ENCODE measurements at regions not wholly inside any gene's neighbourhood (a gene's known extent, or its start where the extent isn't known, plus 50 kb on each side); places are given as distances from the start of the nearest gene placed in this dataset.
A peak's percentile ranks its signal among the peaks of the same experiment; 100 is the strongest.
"Not testable (repeated sequence)": the region's sequence is repeated elsewhere in the genome, so short reads cannot be mapped to it uniquely, and the experiment has no call there.

DNA sequence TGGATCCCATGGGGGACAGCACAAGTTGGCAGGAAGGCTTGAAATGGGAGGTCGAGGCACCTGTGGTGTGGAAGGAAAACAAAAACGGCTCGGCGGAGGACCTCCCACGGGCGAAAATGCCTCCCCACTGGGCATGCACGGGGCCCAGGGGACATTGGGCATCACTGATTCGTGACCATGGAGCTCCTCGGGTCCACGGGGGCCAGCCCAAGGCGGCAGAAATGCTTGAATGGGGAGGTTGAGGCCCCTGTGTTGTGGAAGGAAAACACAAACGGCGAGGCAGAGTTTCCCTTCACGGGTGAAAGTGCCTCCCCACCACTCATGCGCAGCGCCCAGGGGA is 376.0 kb downstream of the ALG10 start:
- DNase-seq: peak; percentile 21

DNA sequence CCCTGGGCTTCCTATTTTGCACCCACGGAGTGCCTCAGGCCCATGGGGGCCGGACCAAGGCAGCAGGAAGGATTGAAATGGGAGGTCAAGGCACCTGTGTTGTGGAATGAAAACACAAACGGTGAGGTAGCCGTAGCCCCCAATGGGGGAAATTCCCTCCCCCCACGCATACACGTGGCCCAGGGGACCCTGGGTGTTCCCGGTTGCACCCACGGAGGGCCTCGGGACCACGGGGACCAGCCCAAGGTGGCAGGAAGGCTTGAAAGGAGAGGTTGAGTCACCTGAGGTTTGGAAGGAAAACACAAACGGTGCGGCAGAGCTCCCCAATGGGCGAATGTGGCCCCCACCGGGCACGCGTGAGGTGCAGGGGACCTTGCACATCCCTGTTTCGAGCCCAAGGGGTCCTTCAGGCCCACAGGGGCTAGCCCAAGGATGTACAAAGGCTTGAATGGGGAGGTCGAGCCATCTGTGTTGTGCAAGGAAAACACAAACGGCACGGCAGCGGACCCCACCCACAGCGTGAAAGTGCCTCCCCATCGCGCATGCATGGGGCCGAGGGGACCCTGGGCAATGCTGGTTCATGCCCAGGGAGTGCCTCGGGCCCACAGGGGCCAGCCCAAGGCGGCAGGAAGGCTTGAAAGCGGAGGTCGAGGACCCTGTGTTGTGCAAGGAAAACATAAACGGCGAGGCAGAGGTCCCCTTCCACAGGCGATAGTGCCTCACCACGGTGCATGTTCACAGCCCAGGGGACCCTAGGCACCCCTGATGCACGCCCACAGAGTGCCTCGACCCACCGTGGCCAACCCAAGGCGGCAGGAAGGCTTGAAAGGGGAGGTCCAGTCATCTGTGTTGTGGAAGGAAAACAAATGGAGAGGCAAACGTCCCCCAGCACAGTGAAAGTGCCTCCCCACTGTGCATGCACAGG is 376.7 kb downstream of the ALG10 start:
- peak; percentile 16 for DNase-seq

DNA sequence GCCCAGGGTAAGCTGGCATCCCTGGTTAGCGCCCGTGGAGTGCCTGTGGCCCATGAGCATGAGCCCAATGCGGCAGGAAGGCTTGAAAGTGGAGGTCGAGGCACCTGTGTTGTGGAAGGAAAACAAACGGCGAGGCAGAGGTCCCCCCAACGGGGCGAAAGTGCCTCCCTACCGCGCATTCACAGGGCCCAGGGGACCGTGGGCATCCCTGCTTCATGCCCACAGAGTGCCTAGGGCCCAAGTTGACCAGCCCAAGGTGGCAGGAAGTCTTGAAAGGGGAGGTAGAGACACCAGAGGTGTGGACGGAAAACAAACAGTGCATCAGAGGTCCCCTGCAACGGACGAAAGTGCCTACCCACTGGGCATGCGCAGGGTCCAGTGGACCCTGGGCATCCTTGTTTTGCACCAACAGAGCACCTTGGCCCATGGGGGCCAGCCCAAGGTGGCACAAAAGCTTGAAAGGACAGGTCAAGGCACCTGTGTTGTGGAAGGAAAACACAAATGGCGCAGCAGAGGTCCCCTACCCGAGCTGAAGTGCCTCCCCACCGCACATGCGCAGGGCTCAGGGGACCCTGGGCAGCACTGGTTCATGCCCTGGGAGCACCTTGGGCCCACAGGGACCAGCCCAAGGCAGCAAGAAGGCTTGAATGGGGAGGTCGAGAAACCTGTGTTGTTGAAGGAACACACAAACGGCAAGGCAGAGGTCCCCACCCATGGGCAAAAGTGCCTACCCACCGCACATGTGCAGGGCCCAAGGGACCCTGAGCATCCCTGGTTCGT is 377.5 kb downstream of the ALG10 start:
- DNase-seq: peak; percentile 25

DNA sequence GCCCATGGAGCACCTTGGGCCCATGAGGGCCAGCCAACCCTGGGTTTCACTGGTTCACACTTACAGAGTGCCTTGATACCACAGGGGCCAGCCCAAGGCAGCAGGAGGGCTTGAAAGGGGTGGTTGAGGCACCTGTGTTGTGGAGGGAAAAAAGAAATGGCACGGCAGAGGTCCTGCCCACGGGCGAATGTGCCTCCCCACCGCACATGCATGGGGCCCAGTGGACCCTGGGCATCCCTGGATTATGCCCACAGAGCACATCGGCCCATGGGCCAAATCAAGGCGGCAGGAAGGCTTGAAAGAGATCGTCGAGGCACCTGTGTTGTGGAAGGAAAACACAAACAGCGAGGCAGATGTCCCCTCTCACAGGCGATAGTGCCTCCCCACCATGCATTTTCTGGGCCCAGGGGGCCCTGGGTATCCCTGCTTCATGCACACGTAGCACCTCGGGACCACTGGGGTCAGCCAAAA is 378.1 kb downstream of the ALG10 start:
- DNase-seq: peak; percentile 11

DNA sequence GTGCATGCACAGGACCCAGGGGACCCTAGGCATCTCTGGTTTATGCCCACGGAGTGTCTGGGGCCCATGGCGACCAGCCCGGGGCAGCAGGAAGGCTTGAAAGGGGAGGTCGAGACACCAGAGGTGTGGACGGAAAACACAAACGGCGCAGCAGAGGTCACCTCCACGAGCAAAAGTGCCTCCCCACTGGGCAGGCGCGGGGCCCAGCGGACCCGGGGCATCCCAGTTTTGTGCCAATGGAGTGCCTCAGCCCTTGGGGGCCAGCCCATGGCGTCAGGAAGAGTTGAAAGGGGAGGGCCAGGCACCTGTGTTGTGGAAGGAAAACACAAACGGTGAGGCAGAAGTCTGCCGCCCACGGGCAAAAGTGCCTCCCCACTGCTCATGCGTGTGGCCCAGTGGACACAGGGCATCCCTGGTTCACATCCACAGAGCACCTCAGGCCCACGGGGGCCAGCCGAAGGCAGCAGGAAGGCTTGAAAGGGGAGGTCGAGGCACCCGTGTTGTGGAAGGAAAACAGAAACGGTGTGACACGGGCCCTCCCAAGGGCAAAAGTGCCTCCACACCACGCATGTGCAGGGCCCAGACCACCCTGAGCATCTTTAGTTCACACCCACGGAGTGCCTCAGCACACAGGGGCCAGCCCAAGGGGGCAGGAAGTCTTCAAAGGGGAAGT is 378.8 kb downstream of the ALG10 start:
- DNase-seq: peak; percentile 22

DNA sequence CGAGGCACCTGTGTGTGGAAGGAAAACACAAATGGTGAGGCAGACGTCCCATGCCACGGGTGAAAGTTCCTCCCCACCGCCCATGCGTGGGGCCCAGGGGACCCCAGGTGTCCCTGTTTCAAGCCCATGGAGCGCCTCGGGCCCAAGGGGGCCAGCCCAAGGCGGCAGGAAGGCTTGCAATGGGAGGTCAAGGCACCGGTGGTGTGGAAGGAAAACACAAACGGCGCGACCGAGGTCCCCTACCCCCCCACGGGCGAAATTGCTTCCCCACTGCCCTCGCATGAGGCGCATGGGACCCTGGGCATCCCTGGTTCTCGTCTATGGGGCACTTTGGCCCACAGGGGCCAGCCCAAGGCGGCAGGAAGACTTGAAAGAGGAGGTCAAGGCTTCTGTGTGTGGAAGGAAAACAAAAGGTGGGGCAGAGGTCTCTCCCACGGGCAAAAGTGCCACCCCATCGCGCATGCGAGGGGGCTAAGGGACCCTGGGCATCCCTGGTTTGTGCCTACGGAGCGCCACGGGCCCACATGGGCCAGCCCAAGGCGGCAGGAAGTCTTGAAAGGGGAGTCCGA is 379.4 kb downstream of the ALG10 start:
- DNase-seq: peak; percentile 24

DNA sequence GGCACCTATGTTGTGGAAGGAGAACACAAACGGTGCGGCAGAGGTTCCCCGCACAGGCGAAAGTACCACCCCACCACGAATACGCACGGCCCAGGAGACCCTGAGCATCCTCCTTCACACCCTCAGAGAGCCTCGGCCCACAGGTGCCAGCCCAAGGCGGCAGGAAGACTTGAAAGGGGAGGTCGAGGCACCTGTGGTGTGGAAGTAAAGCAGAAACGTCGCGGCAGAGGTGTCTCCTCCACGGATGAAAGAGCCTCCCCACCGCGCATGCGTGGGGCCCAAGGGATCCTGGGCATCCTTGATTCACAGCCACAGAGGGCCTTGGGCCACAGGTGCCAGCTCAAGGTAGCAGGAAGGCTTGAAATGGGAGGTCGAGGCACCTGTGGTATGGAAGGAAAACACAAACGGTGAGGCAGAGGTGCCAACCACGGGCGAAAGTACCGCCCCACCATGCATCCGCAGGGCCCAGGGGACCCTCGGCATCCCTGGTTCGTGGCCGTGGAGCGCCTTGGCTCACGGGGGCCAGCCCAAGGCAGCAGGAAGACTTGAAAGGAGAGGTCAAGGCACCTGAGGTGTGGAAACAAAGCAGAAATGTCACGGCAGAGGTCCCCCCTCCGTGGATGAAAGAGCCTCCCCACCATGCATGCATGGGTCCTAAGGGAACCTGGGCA is 380.1 kb downstream of the ALG10 start:
- DNase-seq: peak; percentile 9

DNA sequence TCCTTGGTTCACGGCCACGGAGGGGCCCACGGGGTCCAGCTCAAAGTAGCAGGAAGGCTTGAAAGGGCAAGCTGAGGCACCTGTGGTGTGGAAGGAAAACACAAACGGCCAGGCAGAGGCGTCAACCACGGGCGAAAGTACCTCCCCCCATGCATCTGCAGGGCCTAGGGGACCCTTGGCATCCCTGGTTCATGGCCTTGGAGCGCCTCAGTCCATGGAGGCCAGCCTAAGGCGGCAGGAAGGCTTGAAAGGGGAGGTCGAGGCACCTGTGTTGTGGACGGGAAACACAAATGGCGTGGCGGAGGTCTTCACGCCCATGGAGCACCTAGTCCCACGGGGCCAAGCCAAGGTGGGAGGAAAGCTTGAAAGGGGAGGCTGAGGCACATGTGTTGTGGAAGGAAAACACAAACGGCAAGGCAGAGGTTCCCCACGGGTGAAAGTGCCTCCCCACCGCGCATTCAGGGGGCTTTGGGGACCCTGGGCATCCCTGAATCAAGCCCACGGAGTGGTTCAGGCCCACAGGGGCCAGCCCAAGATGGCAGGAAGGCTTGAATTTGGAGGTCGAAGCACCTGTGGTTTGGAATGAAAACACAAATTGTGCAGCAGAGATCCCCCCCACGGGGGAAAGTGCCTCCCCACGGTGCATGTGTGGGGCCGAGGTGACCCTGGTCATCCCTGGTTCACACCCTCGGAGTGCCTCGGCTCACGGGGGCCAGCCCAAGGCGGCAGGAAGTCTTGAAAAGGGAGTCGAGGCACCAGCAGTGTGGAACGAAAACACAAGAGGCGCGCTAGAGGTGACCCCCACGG is 380.8 kb downstream of the ALG10 start:
- DNase-seq: peak; percentile 25

DNA sequence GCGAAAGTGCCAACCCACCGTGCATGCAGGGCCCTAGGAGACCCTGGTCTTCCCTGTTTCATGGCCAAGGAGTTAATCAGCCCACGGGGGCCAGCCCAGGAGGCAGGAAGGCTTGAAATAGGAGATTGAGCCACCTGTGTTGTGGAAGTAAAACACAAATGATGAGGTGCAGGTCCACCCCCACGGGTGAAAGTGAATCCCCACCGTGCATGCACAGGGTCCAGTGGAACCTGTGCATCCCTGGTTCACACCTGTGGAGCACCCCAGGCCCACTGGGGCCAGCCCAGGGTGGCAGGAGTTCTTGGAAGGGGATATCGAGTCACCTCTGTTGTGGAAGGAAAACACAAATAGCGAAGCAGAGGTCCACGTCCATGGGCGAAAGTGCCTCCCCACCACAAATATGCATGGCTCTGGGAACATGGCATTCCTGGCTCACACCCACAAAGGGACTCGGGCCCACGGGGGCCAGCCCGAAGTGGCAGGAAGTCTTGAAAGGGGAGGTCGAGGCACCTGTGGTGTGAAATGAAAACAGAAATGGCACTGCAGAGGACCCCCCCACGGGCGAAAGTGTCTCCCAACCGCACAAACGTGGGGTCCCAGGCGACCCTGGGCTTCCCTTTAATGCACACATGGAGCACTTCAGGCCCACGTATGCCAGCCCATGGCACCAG is 381.5 kb downstream of the ALG10 start:
- no peak for DNase-seq

DNA sequence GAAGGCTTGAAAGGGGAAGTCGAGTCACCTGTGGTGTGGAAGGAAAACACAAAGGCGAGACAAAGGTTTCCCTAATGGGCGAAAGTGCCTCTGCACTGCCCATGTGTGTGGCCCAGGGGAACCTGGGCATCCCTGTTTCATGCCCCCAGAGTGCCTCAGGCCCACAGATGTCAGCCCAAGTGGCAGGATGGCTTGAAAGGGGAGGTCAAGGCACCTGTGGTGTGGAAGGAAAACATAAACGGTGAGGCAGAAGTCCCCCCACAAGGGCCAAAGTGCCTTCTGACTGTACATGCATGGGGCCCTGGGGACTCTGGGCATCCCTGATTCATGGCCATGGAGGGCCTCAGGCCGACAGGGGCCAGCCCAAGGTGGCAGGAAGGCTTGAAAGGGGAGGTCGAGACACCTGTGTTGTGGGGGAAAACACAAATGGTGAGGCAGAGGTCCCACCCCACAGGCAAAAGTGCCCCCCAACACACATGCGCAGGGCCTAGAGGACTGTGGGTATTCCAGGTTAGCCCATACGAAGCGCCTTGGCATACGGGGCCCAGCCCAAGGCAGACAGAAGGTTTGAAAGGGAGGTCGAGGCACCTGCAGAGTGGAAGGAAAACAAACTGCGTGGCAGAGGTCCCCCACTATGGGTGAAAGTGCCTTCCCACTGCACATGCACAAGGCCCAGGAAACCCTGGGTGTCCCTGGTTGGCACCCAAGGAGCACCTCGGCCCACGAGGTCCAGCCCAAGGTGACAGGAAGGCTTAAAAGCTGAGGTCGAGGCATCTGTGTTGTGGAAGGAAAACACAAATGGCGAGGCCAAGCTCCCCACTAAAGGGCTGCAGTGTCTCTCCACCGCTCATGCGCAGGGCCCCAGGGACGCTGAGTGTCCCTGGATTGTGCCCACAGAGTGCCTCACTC is 382.3 kb downstream of the ALG10 start:
- peak; percentile 23 for DNase-seq

DNA sequence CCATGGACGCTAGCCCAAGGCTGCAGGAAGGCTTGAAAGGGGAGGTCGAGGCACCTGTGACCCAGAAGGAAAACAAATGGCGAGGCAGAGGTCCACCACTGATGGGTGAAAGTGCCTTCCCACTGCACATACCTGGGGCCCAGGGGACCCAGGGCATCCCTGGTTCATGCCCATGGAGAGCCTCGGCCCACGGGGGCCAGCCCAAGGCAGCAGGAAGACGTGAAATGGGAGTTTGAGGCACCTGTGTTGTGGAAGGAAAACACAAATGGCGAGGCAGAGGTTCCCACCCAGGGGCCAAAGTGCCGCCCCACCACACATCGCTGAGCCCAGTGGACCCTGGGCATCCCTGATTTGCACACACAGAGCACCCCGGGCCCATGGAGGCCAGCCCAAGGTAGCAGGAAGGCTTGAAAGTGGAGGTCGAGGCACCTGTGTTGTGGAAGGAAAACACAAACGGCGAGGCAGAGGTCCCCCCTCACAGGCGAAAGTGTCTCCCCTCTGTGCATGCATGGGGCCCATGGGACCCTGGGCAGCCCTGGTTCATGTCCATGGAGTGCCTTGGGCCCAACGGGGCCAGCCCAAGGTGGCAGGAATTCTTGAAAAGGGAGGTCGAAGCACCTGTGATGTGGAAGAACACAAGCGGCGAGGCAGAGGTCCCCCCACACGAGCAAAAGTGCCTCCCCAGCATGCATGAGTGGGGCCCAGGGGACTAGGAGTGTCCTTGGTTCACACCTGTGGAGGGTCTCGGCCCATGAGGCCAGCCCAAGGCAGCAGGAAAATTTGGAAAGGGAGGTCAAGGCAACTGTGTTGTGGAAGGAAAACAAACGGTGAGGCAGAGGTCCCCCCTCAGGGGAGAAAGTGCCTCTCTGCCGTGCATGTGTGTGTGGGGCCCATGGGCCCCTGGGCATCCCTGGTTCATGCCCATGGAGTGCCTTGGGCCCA is 383.3 kb downstream of the ALG10 start:
- peak; percentile 6 for DNase-seq

DNA sequence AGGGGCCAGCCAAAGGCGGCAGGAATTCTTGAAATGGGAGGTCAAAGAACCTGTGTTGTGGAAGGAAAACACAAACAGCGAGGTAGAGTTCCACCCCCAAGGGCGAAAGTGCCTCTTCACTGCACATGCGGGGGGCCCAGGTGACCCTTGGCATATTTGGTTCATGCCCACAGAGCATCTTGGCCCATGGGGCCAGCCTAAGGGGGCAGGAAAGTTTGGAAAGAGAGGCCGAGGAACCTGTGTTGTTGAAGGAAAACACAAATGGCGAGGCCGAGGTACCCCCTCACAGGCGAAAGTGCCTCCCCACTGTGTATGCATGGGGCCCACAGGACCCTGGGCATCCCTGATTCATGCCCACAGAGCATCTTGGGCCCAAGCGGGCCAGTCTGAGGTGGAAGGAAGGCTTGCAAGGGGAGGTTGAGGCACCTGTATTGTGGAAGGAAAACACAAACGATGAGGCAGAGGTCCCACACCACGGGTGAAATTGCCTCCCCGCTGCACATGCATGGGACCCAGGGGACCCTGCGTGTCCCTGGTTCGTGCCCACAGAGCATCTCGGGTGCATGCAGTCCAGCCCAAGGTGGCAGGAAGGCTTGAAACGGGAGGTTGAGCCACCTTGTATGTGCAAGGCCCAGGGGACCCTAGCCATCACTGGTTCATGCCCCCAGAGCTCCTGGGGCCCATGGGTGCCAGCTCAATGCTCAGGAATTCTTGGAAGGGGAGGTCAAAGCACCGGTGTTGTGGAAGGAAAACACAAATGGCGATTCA is 384.1 kb downstream of the ALG10 start:
- peak; percentile 14 for DNase-seq

DNA sequence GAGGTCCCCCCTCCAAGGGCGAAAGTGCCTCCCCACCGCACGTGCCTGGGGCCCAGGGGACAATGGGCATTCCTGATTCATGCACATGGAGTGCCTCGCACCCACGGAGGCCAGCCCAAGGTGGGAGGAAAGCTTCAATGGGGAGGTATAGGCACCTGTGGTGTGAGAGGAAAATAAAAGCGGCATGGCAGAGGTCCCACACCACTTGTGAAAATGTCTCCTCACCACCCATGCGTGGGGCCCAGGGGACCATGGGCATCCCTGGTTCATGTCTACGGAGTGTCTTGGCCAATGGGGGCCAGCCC is 384.7 kb downstream of the ALG10 start:
- DNase-seq: no peak

DNA sequence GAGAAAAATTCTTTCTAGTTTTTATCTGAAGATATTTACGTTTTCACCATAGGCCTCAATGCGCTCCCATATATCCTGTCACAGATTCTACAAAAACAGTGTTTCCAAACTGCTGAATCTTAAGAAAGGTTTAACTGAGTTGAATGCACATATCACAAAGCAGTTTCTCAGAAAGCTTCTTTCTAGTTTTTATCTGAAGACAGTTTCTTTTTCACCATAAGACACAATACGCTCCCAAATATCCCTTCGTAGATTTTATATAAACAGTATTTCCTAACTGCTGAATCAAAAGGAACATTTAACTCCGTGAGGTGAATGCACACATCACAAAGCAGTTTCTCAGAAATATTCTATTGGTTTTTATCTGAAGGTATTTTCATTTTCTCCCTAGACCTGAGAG is 385.5 kb downstream of the ALG10 start:
- DNase-seq: no peak

DNA sequence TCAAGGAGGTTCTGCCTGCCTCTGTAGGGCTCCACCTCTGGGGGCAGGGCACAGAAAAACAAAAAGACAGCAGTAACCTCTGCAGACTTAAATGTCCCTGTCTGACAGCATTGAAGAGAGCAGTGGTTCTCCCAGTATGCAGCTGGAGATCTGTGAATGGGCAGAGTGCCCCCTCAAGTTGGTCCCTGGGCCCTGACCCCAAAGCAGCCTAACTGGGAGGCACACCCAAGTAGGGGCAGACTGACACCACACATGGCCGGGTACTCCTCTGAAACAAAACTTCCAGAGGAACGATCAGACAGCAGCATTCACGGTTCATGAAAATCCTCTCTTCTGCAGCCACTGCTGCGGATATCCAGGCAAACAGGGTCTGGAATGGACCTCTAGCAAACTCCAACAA is 409.2 kb downstream of the ALG10 start:
- DNase-seq: not testable (repeated sequence)
